A549 (cell line): ENCODE measurements at regions not wholly inside any gene's neighbourhood (a gene's known extent, or its start where the extent isn't known, plus 50 kb on each side); places are given as distances from the start of the nearest gene placed in this dataset.

Source experiments
- CBX8 ChIP-seq: fragments of 200-600 bp; sonication (generic); IDR thresholded peaks from 2 replicates; pipeline ENCODE4 v1.6.1; 2016
- CEBPB ChIP-seq, 2 experiments: fragments of >200 bp in 1 of 2; sonication (Bioruptor Twin) in 1 of 2; formaldehyde crosslinking in 1 of 2; IDR thresholded peaks; 2 replicates each; pipeline ENCODE4 v1.6.1; 2012 to 2016
- CHD2 ChIP-seq: fragments of 150-350 bp; IDR thresholded peaks from 2 replicates; pipeline ENCODE4 v1.6.1; 2014; ENCODE audit warnings: low read length; ENCODE audit not compliant: partially characterized antibody
- CHD4 ChIP-seq: fragments of 200-600 bp; sonication (generic); IDR thresholded peaks from 2 replicates; pipeline ENCODE4 v1.6.1; 2016; ENCODE audit warnings: antibody characterized with exemption, mild to moderate bottlenecking, borderline replicate concordance
- CTCF ChIP-seq: fragments of >200 bp; sonication (Bioruptor Twin); formaldehyde crosslinking; IDR thresholded peaks from 3 replicates; pipeline ENCODE4 v1.5.1; 2016
- EP300 ChIP-seq, 2 experiments: fragments of >200 bp; sonication (Bioruptor Twin); formaldehyde crosslinking; IDR thresholded peaks; 2 replicates in 1 of 2; 3 replicates in 1 of 2; pipeline ENCODE4 v1.6.1; 2016 to 2017
- KDM1A ChIP-seq: fragments of 200-600 bp; sonication (generic); IDR thresholded peaks from 2 replicates; pipeline ENCODE4 v1.6.1; 2016; ENCODE audit warnings: low read depth, mild to moderate bottlenecking
- MAX ChIP-seq: IDR thresholded peaks from 2 replicates; pipeline ENCODE4 v1.6.1; 2012
- MYC ChIP-seq: IDR thresholded peaks from 2 replicates; pipeline ENCODE4 v1.6.1; 2012; ENCODE audit warnings: mild to moderate bottlenecking, inconsistent platforms, low read length, improper control_type of control experiment, borderline replicate concordance
- POLR2A ChIP-seq: IDR thresholded peaks from 2 replicates; pipeline ENCODE4 v1.6.1; 2012; ENCODE audit warnings: mild to moderate bottlenecking, low read length
- SREBF2 ChIP-seq: fragments of 450-650 bp; IDR thresholded peaks from 2 replicates; pipeline ENCODE4 v1.6.1; 2014; ENCODE audit warnings: mild to moderate bottlenecking, moderate library complexity

- TF ChIP-seq EP300 (IDR thresholded peaks at IDR 0.05) (no peak), CTCF (no peak), SREBF2 (no peak), CEBPB (IDR thresholded peaks at IDR 0.05) (no peak), MYC (no peak), MAX (no peak), CHD4 (no peak), POLR2A (no peak), CBX8 (no peak), KDM1A (no peak), CHD2 (no peak)
Observed at GRCh38 chr2:128522829-128523228, 204.2 kb upstream of the HS6ST1 start.
